ENCODE measurements at regions not wholly inside any gene's neighbourhood (a gene's known extent, or its start where the extent isn't known, plus 50 kb on each side); places are given as distances from the start of the nearest gene placed in this dataset.
"Not testable (repeated sequence)": the region's sequence is repeated elsewhere in the genome, so short reads cannot be mapped to it uniquely, and the experiment has no call there.

GRCh38 chr2:175829741-175830140 lies 172.3 kb downstream of the LNPK start:
- DNase-seq (ENCODE audit: low spot score) = no peak

DNA sequence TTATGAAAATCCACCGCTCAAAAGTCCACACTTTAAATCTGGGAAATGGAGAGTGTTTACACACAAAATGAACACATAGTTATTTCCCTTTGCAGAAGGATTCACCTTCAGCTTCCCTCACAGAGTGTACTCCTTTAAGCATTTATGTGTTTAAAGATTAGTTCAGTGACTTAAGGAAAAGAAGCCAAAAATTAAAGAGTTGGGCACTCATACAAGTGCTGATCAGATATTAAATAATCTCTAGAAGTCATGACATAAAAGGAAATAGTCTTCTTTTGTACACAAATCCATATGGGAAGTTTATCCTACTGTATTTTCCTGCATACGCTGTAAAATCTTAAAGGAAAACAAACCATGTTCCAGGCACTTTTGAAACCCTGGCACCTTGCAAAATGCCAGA lies 174.2 kb downstream of the LNPK start:
- DNase-seq (ENCODE audit: low spot score) = no peak

GRCh38 chr2:175824243-175824642 lies 177.8 kb downstream of the LNPK start:
- no peak for DNase-seq (ENCODE audit: low spot score)

GRCh38 chr2:175823707-175824073 lies 178.4 kb downstream of the LNPK start:
- DNase-seq (ENCODE audit: low spot score) = no peak

- no peak for DNase-seq (ENCODE audit: low spot score)
These were observed 178.9 kb downstream of the LNPK start for GRCh38 chr2:175823002-175823706.

GRCh38 chr2:175817221-175817620 lies 184.8 kb downstream of the LNPK start:
- no peak for DNase-seq (ENCODE audit: low spot score)

DNA sequence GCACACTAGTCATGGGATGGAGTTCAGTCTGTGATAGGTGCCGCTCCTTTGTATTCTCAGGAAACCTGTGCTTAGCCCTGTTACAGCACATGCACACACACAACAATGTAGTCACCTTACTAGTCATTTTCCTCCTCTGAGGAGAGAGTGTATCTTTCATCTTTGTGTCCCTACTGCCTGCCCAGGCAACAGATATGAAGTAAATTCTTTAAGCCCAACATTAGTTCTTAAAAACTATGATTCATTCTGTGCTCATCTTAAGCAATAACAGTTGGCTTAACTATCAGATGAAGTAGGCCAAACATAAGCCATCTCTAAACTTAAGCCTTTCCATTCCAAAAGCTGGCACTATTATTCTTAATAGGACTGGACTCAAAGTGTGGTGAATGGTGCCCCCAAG lies 186.5 kb downstream of the LNPK start:
- DNase-seq (ENCODE audit: low spot score) = no peak

DNA sequence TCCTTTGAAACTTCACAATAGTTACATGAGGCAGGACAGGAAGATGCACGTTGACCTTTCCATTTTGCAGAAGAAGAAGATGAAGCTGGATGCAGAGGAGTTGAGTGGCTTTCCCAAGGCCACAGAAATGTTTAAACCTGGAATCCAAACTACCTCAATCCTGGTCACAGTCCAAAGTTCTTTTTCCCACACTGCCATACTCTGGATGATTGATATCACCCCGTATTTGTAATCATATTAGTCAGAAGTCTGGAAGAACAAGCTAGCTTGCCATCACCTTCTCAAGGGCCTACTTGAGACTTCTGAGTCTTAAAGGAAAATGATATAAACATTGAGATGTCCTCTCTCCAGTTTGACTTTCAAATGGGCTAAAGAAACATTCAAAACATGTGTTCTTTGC lies 190.1 kb downstream of the LNPK start:
- DNase-seq (ENCODE audit: low spot score) = no peak

DNA sequence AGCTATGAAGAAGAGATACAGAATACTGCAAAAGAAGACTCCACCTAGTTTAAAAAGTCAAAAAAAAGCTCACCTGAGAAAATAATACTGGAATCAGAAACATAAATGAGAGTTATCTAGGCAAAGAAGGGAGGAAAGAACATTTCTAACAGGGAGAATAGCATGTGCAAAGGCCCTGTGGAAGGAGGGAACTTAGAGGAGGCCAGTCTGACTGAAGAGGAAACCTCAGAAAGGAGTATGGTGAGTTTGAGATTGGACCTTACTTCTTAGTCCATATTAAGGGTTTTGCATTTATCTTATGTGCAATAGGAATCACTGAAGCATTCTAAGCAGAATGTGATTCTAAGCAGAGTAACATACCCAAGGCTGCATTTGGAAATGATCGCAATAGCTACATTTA lies 193.2 kb downstream of the LNPK start:
- no peak for DNase-seq (ENCODE audit: low spot score)

- no peak for DNase-seq (ENCODE audit: low spot score)
These were observed 194.0 kb downstream of the LNPK start for GRCh38 chr2:175808078-175808477.

DNA sequence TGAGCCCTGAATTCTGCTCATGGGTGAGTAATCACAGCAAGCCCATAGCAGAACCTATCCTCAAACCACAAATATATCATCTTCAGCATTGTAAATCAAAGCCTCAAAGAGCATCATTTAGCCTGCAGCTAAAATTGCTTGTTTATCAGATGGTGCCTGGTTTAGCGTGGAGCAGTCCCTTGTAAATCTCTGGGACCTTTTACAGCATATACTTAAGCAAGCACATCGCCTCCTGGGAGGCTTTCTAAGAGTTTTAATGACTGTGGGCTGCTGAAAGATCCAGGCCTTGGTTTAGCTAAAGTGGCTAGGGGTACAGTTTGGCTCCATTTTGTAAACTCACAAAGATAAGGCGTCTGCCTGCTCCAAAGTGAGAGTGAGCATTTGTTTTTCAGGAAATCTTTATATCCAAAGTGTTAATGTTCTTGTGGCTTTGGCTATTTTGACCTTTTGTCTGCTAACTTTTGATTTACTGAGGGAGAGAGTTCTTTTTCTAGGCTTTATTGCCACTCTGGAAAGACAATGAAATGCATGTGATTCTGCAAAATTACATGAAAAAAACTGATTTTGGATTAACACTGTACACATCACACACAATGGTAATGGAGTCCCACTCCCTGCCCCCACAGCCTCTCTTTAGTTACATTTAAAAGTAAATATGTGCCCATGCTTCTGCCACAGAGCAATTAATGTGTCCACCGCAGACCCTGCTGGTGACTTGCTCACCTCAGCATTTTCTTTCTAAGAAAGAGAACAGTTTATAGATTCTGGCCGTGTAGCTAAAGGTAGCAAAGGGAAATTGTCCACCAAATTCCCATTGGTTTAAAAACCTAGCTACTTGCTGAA lies 194.8 kb downstream of the LNPK start:
- no peak for DNase-seq (ENCODE audit: low spot score)

DNA sequence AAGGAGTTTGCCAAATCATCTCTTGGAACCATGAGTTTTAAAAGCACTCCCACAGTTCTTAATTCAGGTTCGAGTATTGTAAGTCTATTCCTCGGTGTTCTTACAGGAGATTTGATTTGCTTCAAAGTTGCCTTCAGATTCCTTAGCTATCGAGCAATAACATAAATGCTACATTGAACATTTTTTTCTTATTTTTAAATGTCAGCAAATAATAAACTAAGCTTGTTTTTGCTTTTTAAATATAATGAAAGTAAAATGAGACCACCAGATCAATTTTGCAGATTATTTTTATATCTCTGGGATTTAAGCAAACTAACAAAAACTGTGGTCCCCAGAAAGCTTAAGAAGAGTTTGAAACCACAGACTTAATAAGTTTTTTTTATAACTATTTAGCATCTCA lies 195.5 kb downstream of the LNPK start:
- DNase-seq (ENCODE audit: low spot score) = no peak

- no peak for DNase-seq (ENCODE audit: low spot score)
These were observed 196.0 kb downstream of the LNPK start for GRCh38 chr2:175806125-175806490.

- no peak for DNase-seq (ENCODE audit: low spot score)
These were observed 196.5 kb downstream of the LNPK start for GRCh38 chr2:175805442-175806124.

DNA sequence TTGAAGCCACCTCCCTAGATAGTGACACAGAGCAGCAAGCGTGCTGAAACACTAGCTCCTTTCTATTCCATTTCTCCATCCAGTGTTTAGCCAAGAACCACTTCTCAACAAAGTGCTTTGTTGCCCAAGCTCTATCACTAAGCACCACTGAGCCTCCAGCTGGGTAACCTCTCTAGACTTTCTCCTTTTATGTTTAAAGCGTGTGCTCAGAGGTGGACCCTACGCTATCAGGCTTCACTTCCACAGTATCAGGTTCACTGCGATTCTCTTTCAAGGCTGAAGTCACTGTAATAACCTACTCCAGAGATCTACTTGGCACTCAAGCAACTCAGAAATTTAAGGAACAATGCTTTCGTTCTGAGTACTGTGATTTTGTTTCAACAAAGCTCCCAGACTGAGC lies 197.9 kb downstream of the LNPK start:
- DNase-seq (ENCODE audit: low spot score) = peak; percentile 50

DNA sequence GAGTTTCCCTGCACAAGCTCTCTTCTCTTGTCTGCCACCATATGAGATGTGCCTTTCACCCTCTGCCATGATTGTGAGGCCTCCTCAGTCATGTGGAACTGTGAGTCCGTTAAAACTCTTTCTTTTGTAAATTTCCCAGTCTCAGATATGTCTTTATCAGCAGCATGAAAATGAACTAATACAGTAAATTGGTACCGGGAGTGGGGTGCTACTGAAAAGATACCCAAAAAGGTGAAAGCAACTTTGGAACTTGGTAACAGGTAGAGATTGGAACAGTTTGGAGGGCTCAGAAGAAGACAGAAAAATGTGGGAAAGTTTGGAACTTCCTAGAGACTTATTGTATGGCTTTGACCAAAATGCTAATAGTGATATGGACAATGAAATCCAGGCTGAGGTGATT lies 205.6 kb downstream of the LNPK start:
- not testable (repeated sequence) for DNase-seq (ENCODE audit: low spot score)

- DNase-seq (ENCODE audit: low spot score) = no peak
These were observed 208.4 kb downstream of the LNPK start for GRCh38 chr2:175793648-175794047.

GRCh38 chr2:175792881-175793280 lies 209.2 kb downstream of the LNPK start:
- no peak for DNase-seq (ENCODE audit: low spot score)

- DNase-seq (ENCODE audit: low spot score) = no peak
These were observed 209.9 kb downstream of the LNPK start for GRCh38 chr2:175792199-175792598.

- no peak for DNase-seq (ENCODE audit: low spot score)
These were observed 215.5 kb downstream of the LNPK start for GRCh38 chr2:175786471-175787124.

DNA sequence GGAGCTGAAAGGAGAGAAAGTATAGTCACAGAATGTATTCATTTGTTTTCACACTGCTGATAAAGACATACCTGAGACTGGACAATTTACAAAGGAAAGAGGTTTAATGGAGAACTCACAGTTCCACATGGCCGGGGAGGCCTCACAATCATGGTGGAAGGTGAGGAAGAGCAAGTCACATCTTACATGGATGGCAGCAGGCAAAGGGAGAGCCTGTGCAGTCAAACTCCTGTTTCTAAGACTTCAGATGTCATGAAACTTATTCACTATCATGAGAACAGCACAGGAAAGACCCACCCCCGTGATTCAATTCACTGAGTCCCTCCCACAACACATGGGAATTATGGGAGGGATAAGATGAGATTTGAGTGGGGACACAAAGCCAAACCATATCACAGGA lies 224.7 kb downstream of the LNPK start:
- DNase-seq (ENCODE audit: low spot score) = not testable (repeated sequence)

GRCh38 chr2:175769200-175769599 lies 232.9 kb downstream of the LNPK start:
- no peak for DNase-seq (ENCODE audit: low spot score)

- DNase-seq (ENCODE audit: low spot score) = no peak
These were observed 235.2 kb downstream of the LNPK start for GRCh38 chr2:175766880-175767279.
